ENCODE measurements at regions not wholly inside any gene's neighbourhood (a gene's known extent, or its start where the extent isn't known, plus 50 kb on each side); places are given as distances from the start of the nearest gene placed in this dataset.
A peak's percentile ranks its signal among the peaks of the same experiment; 100 is the strongest.

- Mint-ChIP-seq H3K4me3 (no peak overlapping the region), H3K27me3 (ENCODE audit: low read depth) (no peaks in the 10 kb centered on the region), H3K4me1 (ENCODE audit: low read depth) (peaks cover 56% of the 10 kb centered on the region), H3K27ac (no peak overlapping the region), H3K9me3 (peaks cover 3% of the 10 kb centered on the region), H3K36me3 (ENCODE audit: low read depth) (peaks cover 21% of the 10 kb centered on the region)
Measured at GRCh38 chr3:56876916-56877315, 75.2 kb upstream of the ARHGEF3 start.

GRCh38 chr3:56874269-56874668 is 72.5 kb upstream of the ARHGEF3 start:
- no peak overlapping the region for H3K4me3 Mint-ChIP-seq
- no peak overlapping the region for H3K27ac Mint-ChIP-seq
- H3K36me3 Mint-ChIP-seq (ENCODE audit: low read depth), result peaks cover 11% of the 10 kb centered on the region
- no peaks in the 10 kb centered on the region for H3K27me3 Mint-ChIP-seq (ENCODE audit: low read depth)
- H3K9me3 Mint-ChIP-seq, result peaks cover 3% of the 10 kb centered on the region
- peaks cover 43% of the 10 kb centered on the region for H3K4me1 Mint-ChIP-seq (ENCODE audit: low read depth)

DNA sequence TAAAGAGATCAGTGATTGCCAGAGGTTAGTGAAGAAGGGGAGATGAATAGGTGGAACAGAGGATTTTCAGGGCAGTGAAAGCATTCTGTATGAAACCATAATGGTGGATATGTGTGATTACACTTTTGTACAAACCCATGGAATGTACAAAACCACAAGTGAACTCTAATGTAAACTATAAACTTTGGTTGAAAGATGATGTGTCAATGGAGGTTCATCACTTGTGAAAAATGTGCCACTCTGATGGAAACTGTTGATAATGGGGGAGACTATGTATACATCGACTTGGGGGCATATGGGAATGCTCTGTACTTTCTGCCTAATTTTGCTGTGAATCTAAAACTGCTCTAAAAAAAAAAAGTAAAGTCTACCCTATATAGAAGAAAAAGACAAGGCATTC is 68.7 kb upstream of the ARHGEF3 start:
- no peak overlapping the region for H3K4me3 Mint-ChIP-seq
- no peaks in the 10 kb centered on the region for H3K27me3 Mint-ChIP-seq (ENCODE audit: low read depth)
- no peak overlapping the region for H3K27ac Mint-ChIP-seq
- H3K4me1 Mint-ChIP-seq (ENCODE audit: low read depth), result peaks cover 19% of the 10 kb centered on the region
- peaks cover 3% of the 10 kb centered on the region for H3K9me3 Mint-ChIP-seq
- peaks cover 8% of the 10 kb centered on the region for H3K36me3 Mint-ChIP-seq (ENCODE audit: low read depth)

- H3K36me3 Mint-ChIP-seq (ENCODE audit: low read depth), result peaks cover 11% of the 10 kb centered on the region
- peak overlapping the region; percentile 73 for H3K27ac Mint-ChIP-seq
Measured at GRCh38 chr3:56869157-56869889, 67.6 kb upstream of the ARHGEF3 start.

GRCh38 chr3:56868706-56869105 is 67.0 kb upstream of the ARHGEF3 start:
- H3K36me3 Mint-ChIP-seq (ENCODE audit: low read depth), result peaks cover 10% of the 10 kb centered on the region
- H3K4me3 Mint-ChIP-seq, result no peak overlapping the region
- H3K4me1 Mint-ChIP-seq (ENCODE audit: low read depth), result peaks cover 23% of the 10 kb centered on the region
- H3K27me3 Mint-ChIP-seq (ENCODE audit: low read depth), result no peaks in the 10 kb centered on the region
- H3K9me3 Mint-ChIP-seq, result peaks cover 3% of the 10 kb centered on the region
- no peak overlapping the region for H3K27ac Mint-ChIP-seq

More at GRCh38 chr3:56869157-56869889, 67.6 kb upstream of the ARHGEF3 start:
- Mint-ChIP-seq H3K4me1 (ENCODE audit: low read depth) (peaks cover 18% of the 10 kb centered on the region), H3K27me3 (ENCODE audit: low read depth) (no peaks in the 10 kb centered on the region), H3K4me3 (no peak overlapping the region), H3K9me3 (peaks cover 3% of the 10 kb centered on the region)

DNA sequence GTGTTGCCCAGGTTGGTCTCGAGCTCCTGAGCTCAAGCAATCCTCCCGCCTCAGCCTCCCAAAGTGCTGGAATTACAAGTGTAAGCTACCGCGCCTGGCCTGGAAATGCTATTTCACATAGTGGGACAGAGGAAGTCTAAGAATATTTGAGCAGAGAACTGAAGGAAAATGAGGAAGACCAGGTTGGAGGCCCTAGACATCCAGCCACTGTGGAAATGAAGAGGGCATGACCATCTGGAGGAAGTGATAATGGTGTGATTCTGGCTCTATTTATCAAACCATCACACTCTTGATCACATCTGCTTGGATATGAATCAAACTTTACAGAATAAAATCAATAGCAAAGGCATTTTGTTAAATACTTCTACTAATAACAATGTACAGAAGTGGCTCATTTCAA is 65.9 kb upstream of the ARHGEF3 start:
- Mint-ChIP-seq H3K9me3 (no peaks in the 10 kb centered on the region), H3K4me1 (ENCODE audit: low read depth) (peaks cover 25% of the 10 kb centered on the region), H3K27me3 (ENCODE audit: low read depth) (no peaks in the 10 kb centered on the region), H3K36me3 (ENCODE audit: low read depth) (peaks cover 8% of the 10 kb centered on the region), H3K4me3 (no peak overlapping the region), H3K27ac (no peak overlapping the region)

DNA sequence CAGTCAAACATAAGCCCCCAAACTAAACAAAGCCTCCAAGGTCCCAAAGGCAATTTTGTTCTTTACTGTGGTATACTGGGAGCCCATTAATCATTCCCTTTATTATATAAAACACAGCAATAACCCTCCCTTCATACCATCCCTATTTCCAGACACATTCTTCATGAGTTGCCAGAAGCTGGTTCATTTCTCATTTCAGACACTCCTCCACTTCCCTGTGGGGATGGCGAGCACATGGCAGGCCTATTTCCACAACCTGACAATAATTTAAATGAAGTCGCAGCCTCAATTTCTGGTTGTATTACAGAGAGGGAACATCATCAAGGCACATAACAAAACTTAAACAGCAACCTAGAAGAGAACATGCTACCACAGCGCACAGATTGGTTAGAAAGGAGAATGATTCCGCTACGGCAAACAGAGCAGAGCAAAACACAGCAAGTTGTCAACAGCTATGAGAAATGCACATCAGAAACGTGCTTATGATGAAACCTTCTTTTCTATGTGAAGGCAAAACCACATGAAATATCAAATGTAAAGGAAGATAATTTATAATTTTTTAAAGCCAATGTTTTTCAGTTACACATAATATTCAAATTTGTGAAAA is 63.3 kb upstream of the ARHGEF3 start:
- H3K27me3 Mint-ChIP-seq (ENCODE audit: low read depth), result no peaks in the 10 kb centered on the region
- H3K4me3 Mint-ChIP-seq, result no peak overlapping the region
- H3K4me1 Mint-ChIP-seq (ENCODE audit: low read depth), result peaks cover 37% of the 10 kb centered on the region
- H3K9me3 Mint-ChIP-seq, result no peaks in the 10 kb centered on the region
- no peak overlapping the region for H3K27ac Mint-ChIP-seq
- H3K36me3 Mint-ChIP-seq (ENCODE audit: low read depth), result peaks cover 8% of the 10 kb centered on the region

DNA sequence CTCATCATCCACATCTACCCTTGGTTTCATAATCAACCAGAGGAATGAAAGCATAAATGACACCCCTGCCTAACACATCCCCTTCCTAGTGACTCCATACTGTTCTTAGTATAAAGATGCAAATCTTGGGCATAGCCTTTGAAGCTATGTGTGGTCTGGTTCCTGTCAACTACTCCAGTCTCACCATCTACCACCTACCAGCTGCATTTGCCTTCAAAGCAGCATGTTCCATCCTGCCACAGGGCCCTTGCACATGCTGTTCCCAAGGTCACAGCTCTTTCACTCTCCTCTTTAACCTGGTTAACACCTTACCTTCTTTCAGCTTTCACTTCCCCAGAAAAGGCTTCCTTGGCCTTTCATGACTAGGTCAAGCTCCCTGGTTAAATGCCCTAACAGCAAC is 62.3 kb upstream of the ARHGEF3 start:
- Mint-ChIP-seq H3K4me3 (no peak overlapping the region), H3K27me3 (ENCODE audit: low read depth) (no peaks in the 10 kb centered on the region), H3K4me1 (ENCODE audit: low read depth) (peaks cover 33% of the 10 kb centered on the region), H3K9me3 (no peaks in the 10 kb centered on the region), H3K27ac (no peak overlapping the region), H3K36me3 (ENCODE audit: low read depth) (peaks cover 6% of the 10 kb centered on the region)

DNA sequence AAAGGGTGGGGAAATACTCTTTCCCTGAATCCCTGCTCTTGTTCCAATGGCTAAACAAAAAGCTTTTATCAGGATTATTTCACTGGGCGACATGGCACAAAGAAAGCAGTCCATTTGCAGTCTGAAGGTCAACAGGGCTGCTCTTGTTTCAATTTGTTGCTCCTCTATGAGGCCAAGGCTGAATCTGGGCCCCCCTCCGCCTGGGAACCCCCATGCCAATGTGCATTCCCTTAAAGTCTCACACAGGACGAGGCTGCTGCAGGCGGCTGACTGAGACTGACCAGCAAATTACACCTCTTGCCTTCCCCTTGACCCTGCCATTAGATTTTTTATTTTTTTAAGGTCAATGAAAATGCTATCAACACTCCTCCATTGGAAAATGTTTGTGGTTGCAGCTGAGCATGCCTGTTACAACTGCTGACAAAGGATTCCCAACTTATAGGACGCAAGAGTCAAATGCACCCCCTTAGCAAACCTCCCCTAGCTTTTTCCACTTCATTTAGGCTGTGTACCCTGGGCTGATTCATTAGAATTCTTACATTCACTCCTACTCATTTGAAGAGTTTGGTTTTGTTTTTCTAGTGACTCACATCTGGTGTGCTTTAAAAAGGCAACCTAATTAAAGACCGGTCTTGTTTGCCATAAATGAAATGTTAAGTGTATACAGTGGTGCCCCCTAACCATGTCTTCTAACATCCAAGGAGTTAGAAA is 60.8 kb upstream of the ARHGEF3 start:
- Mint-ChIP-seq H3K4me1 (ENCODE audit: low read depth) (peaks cover 37% of the 10 kb centered on the region), H3K27me3 (ENCODE audit: low read depth) (no peaks in the 10 kb centered on the region), H3K27ac (no peak overlapping the region), H3K36me3 (ENCODE audit: low read depth) (peaks cover 8% of the 10 kb centered on the region), H3K9me3 (no peaks in the 10 kb centered on the region), H3K4me3 (no peak overlapping the region)

DNA sequence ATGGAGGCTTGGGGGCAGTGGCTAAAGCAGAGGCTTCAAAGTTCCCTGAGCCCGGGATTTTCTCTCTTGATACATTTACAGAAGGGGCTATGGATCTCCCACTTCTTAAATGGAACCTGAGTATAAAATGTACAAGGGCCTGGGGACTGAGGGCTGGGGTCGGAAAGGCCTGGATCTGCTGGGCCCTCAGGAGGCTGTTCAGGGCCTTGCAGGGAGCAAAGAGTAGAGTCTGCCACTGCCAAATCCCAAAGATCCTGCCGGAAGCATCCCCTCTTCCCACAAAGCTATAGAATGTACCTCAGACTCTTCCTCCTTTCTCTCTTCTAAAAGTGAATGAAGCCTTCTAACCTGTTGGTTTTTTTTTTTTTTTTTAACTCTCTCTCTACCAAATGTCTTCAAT is 59.8 kb upstream of the ARHGEF3 start:
- H3K4me3 Mint-ChIP-seq, result no peak overlapping the region
- peaks cover 40% of the 10 kb centered on the region for H3K4me1 Mint-ChIP-seq (ENCODE audit: low read depth)
- H3K27ac Mint-ChIP-seq, result no peak overlapping the region
- peaks cover 8% of the 10 kb centered on the region for H3K36me3 Mint-ChIP-seq (ENCODE audit: low read depth)
- H3K9me3 Mint-ChIP-seq, result no peaks in the 10 kb centered on the region
- H3K27me3 Mint-ChIP-seq (ENCODE audit: low read depth), result no peaks in the 10 kb centered on the region

DNA sequence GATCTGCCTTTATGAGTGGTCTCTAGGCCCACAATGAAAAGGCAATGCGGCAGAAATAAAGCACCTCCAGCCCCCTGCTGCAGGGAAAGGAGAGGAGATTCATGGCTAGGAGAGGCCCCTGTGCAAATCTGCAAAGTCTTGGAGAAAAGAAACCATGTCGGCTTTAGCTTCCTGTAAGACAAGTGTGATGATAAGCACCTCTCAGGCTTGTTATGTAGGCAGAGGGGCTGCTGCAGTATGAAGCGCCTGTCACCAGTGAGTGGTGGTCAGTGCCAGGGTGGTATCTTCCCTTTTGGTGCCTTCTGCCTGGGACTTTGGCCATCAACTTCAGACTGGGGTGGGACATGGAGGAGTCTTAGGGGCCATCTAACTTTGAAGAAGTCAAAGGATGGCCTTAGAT is 59.2 kb upstream of the ARHGEF3 start:
- H3K4me3 Mint-ChIP-seq, result no peak overlapping the region

DNA sequence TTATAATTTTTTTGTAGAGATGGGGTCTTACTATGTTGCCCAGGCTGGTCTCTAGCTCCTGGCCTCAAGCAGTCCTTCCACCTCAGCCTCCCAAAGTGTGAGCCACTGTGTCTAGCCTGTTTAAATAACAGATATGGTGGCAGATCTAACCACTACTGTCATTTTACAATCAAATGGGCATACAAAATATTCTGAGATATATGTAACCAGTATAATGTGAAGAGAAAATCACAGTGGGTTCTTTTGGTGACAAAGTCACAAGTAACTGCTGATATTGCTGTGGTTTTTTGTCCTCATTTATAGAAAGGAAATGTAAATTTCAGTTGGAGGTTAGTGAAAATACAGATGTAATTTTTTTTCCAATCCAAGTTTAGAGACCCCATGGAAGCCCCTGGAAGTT is 58.6 kb upstream of the ARHGEF3 start:
- peak overlapping the region; percentile 0 for H3K27ac Mint-ChIP-seq

More for the DNA sequence above, 59.2 kb upstream of the ARHGEF3 start:
- Mint-ChIP-seq H3K4me1 (ENCODE audit: low read depth) (peaks cover 41% of the 10 kb centered on the region), H3K36me3 (ENCODE audit: low read depth) (peaks cover 8% of the 10 kb centered on the region), H3K9me3 (no peaks in the 10 kb centered on the region), H3K27ac (peak overlapping the region; percentile 0), H3K27me3 (ENCODE audit: low read depth) (no peaks in the 10 kb centered on the region)

GRCh38 chr3:56858331-56858730 is 56.6 kb upstream of the ARHGEF3 start:
- Mint-ChIP-seq H3K4me3 (no peak overlapping the region), H3K4me1 (ENCODE audit: low read depth) (peaks cover 38% of the 10 kb centered on the region)

More for the DNA sequence above, 58.6 kb upstream of the ARHGEF3 start:
- Mint-ChIP-seq H3K27me3 (ENCODE audit: low read depth) (no peaks in the 10 kb centered on the region), H3K9me3 (no peaks in the 10 kb centered on the region), H3K4me1 (ENCODE audit: low read depth) (peaks cover 45% of the 10 kb centered on the region), H3K4me3 (no peak overlapping the region), H3K36me3 (ENCODE audit: low read depth) (peaks cover 8% of the 10 kb centered on the region)

DNA sequence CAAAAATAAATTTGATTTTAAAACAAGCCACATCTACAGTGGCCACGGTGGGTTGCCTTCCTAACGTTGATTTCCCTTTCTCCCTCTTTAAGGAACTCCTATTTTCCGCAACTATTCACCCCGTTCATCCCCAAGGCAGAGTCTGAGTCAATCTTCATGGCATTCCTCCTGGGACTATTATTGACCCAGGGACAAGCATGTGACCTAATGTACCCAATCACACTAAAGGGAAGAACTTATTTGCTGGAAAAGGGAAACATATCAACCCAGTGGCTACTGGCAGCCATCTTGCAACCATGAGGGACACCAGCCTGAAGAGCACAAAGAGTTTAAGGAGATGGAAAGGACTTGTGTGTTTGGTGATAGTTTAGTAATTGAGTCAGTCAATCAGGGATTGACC is 55.4 kb upstream of the ARHGEF3 start:
- H3K36me3 Mint-ChIP-seq (ENCODE audit: low read depth), result peaks cover 6% of the 10 kb centered on the region
- H3K4me1 Mint-ChIP-seq (ENCODE audit: low read depth), result peaks cover 32% of the 10 kb centered on the region
- H3K4me3 Mint-ChIP-seq, result no peak overlapping the region
- H3K27me3 Mint-ChIP-seq (ENCODE audit: low read depth), result no peaks in the 10 kb centered on the region
- H3K9me3 Mint-ChIP-seq, result no peaks in the 10 kb centered on the region
- H3K27ac Mint-ChIP-seq, result no peak overlapping the region

More at GRCh38 chr3:56858331-56858730, 56.6 kb upstream of the ARHGEF3 start:
- H3K27me3 Mint-ChIP-seq (ENCODE audit: low read depth), result no peaks in the 10 kb centered on the region
- peaks cover 3% of the 10 kb centered on the region for H3K36me3 Mint-ChIP-seq (ENCODE audit: low read depth)
- H3K27ac Mint-ChIP-seq, result peak overlapping the region; percentile 37
- no peaks in the 10 kb centered on the region for H3K9me3 Mint-ChIP-seq

DNA sequence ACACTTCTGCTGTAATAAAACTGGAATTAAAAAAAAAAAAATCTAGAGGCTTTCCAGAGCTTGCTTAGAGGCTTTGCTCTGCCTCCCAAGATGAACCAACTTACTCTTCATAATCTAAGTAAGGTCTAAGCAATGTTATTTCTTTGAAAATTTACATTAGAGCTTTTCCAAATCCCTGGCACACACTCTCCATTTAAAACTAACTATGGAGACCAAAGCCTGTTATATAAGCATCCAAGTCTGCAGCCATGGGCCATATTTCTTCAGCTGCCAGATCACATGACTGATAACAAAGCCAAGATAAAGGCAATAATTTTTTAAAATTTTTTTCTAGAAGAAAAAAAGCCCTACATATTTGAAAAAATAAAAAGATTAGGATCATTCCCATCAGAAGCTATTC is 55.0 kb upstream of the ARHGEF3 start:
- no peaks in the 10 kb centered on the region for H3K9me3 Mint-ChIP-seq
- H3K4me3 Mint-ChIP-seq, result no peak overlapping the region
- peaks cover 7% of the 10 kb centered on the region for H3K36me3 Mint-ChIP-seq (ENCODE audit: low read depth)
- no peak overlapping the region for H3K27ac Mint-ChIP-seq
- no peaks in the 10 kb centered on the region for H3K27me3 Mint-ChIP-seq (ENCODE audit: low read depth)
- H3K4me1 Mint-ChIP-seq (ENCODE audit: low read depth), result peaks cover 31% of the 10 kb centered on the region

Measured in T-helper 1 cell treated with Interleukin-12 subunit alpha and Interleukin-12 subunit beta and Interleukin-4 antibody, amounts not matched to agents 30 μg/mL and 1 μg/mL, for 36 hours (primary cell).